ENCODE measurements at regions not wholly inside any gene's neighbourhood (a gene's known extent, or its start where the extent isn't known, plus 50 kb on each side); places are given as distances from the start of the nearest gene placed in this dataset.
"Not testable (repeated sequence)": the region's sequence is repeated elsewhere in the genome, so short reads cannot be mapped to it uniquely, and the experiment has no call there.

- H3K9me3 Mint-ChIP-seq, result peaks cover 0 to 1% of the 10 kb centered on the region in 2 donors
- ATAC-seq (replicated peaks in 1 of 2) (no peak), DNase-seq (no peak)
- H3K4me3 Mint-ChIP-seq, result no peak overlapping the region
- H3K27me3 Mint-ChIP-seq (ENCODE audit: low read depth), result no peaks in the 10 kb centered on the region
- no peak overlapping the region for H3K27ac Mint-ChIP-seq
- H3K36me3 Mint-ChIP-seq (ENCODE audit: insufficient read depth in 2 of 2), result peaks cover 0 to 1% of the 10 kb centered on the region in 2 donors
- H3K4me1 Mint-ChIP-seq (ENCODE audit: low read depth), result no peaks in the 10 kb centered on the region
Observed at GRCh38 chr13:55606045-55606665, 1534.6 kb upstream of the PRR20A start.

DNA sequence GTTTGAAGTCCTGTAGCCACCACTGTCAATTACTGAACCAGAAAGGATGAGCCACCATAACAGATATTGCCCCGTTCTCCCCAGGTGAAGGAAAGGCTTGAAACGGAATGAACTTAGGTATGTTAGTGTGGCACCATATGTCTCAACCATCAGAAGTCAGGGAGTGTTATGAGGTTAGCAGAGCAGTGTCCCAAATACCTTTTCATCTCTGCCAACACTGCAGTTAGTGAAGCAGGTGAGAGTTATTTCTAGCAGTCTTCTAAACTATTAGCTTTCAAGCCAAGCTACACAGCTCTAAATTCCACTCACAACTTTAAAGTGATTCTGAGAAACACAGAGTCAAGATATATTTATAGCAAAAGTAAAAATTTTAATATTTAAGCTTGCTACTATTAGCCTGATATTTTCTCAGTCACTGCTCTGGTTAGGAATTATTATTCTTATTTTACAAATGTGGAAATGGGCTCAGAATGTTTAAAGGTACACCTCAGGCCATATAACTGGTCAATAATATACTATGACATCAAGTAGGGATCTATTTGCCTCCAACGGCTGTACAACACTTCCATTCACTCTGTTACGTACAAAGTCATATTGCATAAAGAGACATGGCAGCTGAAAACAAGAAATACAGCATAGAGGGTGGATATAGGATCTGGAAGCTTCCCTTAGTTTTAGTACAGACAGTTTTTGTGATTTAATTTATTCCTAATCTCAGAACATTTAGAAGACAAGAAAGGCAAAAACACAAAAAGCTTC is 1527.1 kb upstream of the PRR20A start:
- ATAC-seq (replicated peaks in 1 of 2), result no peak
- H3K4me3 Mint-ChIP-seq, result no peak overlapping the region
- H3K36me3 Mint-ChIP-seq (ENCODE audit: insufficient read depth in 2 of 2), result no peaks in the 10 kb centered on the region
- DNase-seq, result no peak
- H3K27ac Mint-ChIP-seq, result no peak overlapping the region
- H3K9me3 Mint-ChIP-seq, result peaks cover 2 to 3% of the 10 kb centered on the region in 2 donors
- no peaks in the 10 kb centered on the region for H3K4me1 Mint-ChIP-seq (ENCODE audit: low read depth)
- no peaks in the 10 kb centered on the region for H3K27me3 Mint-ChIP-seq (ENCODE audit: low read depth)

GRCh38 chr13:55615081-55615480 is 1525.6 kb upstream of the PRR20A start:
- no peaks in the 10 kb centered on the region for H3K36me3 Mint-ChIP-seq (ENCODE audit: insufficient read depth in 2 of 2)
- no peak overlapping the region for H3K27ac Mint-ChIP-seq

DNA sequence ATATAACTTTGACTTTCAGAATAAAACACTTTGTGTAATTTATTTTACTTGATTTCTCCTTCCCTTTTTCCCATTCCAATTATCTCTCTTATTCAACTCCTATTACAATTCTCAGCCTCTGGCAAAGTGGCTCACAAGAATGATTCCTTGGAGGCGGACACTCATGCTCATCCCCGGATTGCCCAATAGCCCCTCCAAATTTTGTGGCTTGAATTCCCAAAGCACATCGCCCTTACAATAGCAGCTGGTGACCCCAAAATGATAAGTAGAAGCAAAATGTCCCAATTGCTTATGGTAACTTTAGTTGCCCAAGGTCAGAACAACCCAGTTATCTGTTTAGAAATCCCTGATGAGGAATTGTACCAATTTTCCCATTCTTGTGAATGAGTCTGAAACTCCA is 1523.5 kb upstream of the PRR20A start:
- Mint-ChIP-seq H3K9me3 (peaks cover 3% of the 10 kb centered on the region in 2 donors), H3K27ac (no peak overlapping the region), H3K4me3 (no peak overlapping the region), H3K36me3 (ENCODE audit: insufficient read depth in 2 of 2) (no peaks in the 10 kb centered on the region), H3K4me1 (ENCODE audit: low read depth) (no peaks in the 10 kb centered on the region), H3K27me3 (ENCODE audit: low read depth) (no peaks in the 10 kb centered on the region)
- ATAC-seq (replicated peaks in 1 of 2) (no peak), DNase-seq (no peak)

More at GRCh38 chr13:55615081-55615480, 1525.6 kb upstream of the PRR20A start:
- H3K4me3 Mint-ChIP-seq, result no peak overlapping the region
- no peak for DNase-seq
- H3K27me3 Mint-ChIP-seq (ENCODE audit: low read depth), result no peaks in the 10 kb centered on the region
- peaks cover 3% of the 10 kb centered on the region in 2 donors for H3K9me3 Mint-ChIP-seq
- H3K4me1 Mint-ChIP-seq (ENCODE audit: low read depth), result no peaks in the 10 kb centered on the region
- ATAC-seq (replicated peaks in 1 of 2), result no peak

GRCh38 chr13:55627221-55627620 is 1513.5 kb upstream of the PRR20A start:
- ATAC-seq (replicated peaks in 1 of 2) (no peak), DNase-seq (no peak)
- Mint-ChIP-seq H3K27me3 (ENCODE audit: low read depth) (no peaks in the 10 kb centered on the region), H3K9me3 (peaks cover 11 to 13% of the 10 kb centered on the region in 2 donors), H3K4me1 (ENCODE audit: low read depth) (no peaks in the 10 kb centered on the region), H3K27ac (no peak overlapping the region), H3K36me3 (ENCODE audit: insufficient read depth in 2 of 2) (peaks cover 2% of the 10 kb centered on the region in 2 donors), H3K4me3 (no peak overlapping the region)

DNA sequence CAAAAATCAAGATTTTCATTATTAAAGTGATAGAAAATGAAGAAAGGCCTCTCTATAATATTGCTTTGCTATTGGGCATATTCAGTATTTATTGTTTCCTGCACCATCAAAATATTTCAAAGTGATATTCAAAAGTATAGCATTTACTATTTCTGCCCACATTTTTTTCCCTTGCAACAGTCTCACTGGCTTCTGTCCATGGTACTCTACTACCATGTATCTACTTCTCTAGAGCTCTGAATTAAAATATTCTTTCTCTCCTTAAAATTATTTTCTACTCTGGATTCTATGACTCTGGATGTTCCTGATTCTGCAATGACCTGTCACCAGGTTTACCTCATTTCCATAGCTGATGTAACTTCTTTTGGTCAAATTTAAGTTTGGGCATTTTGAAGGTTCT is 1508.3 kb upstream of the PRR20A start:
- no peak overlapping the region for H3K4me3 Mint-ChIP-seq
- H3K4me1 Mint-ChIP-seq (ENCODE audit: low read depth), result no peaks in the 10 kb centered on the region

DNA sequence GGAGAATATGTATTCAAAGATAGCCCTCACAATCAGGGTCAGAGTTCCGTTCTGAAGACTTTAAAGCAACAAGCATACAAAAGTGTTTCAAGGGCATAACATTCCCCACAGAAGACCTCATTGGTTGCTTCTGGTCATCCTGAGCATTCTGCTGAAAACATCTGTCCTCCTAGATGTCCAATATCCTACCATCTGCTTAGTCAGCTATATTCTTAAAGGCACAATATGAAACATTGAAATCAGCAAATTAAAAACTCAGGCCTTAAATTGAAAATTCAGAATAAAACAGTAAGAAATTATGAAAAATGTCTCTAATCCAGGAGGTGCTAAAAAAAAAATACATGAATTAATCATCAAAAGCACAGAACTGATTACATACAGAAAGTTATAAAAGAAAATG is 1491.2 kb upstream of the PRR20A start:
- H3K4me3 Mint-ChIP-seq, result no peak overlapping the region
- H3K9me3 Mint-ChIP-seq, result peaks cover 4 to 8% of the 10 kb centered on the region in 2 donors
- H3K27me3 Mint-ChIP-seq (ENCODE audit: low read depth), result no peaks in the 10 kb centered on the region
- DNase-seq, result no peak
- peak overlapping the region; percentile 15 for H3K27ac Mint-ChIP-seq
- no peaks in the 10 kb centered on the region for H3K36me3 Mint-ChIP-seq (ENCODE audit: insufficient read depth in 2 of 2)
- ATAC-seq (replicated peaks in 1 of 2), result no peak
- no peaks in the 10 kb centered on the region for H3K4me1 Mint-ChIP-seq (ENCODE audit: low read depth)

More for the DNA sequence above, 1508.3 kb upstream of the PRR20A start:
- ATAC-seq (replicated peaks in 1 of 2) (no peak), DNase-seq (no peak)
- peaks cover 3 to 8% of the 10 kb centered on the region in 2 donors for H3K36me3 Mint-ChIP-seq (ENCODE audit: insufficient read depth in 2 of 2)
- H3K27ac Mint-ChIP-seq, result no peak overlapping the region
- no peaks in the 10 kb centered on the region for H3K27me3 Mint-ChIP-seq (ENCODE audit: low read depth)
- peaks cover 18 to 24% of the 10 kb centered on the region in 2 donors for H3K9me3 Mint-ChIP-seq

GRCh38 chr13:55652657-55653056 is 1488.1 kb upstream of the PRR20A start:
- Mint-ChIP-seq H3K36me3 (ENCODE audit: insufficient read depth in 2 of 2) (peaks cover 5 to 8% of the 10 kb centered on the region in 2 donors), H3K4me1 (ENCODE audit: low read depth) (no peaks in the 10 kb centered on the region), H3K27ac (no peak overlapping the region), H3K4me3 (no peak overlapping the region), H3K9me3 (peaks cover 22% of the 10 kb centered on the region in 2 donors), H3K27me3 (ENCODE audit: low read depth) (no peaks in the 10 kb centered on the region)
- ATAC-seq (replicated peaks in 1 of 2) (no peak), DNase-seq (no peak)

DNA sequence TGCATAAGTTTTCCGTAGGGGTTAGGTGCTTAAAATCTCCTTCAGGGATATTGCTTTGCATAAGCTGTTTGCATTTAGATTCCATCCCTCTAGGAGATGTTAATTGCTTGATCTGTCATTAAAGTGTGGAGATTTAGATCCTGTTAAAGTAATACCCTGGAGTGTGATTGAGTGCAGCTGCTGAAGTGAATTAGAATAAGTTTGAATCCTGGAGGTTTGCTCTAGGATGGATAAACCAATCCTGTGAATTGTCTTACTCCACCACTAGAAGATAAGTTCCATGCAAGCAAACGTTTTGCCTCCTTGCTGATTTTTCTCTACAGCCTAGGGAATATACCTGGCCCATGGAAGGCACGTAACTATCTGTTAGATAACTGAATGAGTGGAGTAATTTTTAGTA is 1487.2 kb upstream of the PRR20A start:
- no peaks in the 10 kb centered on the region for H3K4me1 Mint-ChIP-seq (ENCODE audit: low read depth)
- H3K9me3 Mint-ChIP-seq, result peaks cover 20 to 22% of the 10 kb centered on the region in 2 donors
- no peak overlapping the region for H3K4me3 Mint-ChIP-seq
- H3K27me3 Mint-ChIP-seq (ENCODE audit: low read depth), result no peaks in the 10 kb centered on the region
- no peak for ATAC-seq (replicated peaks in 1 of 2)
- no peak overlapping the region for H3K27ac Mint-ChIP-seq
- H3K36me3 Mint-ChIP-seq (ENCODE audit: insufficient read depth in 2 of 2), result peaks cover 5 to 8% of the 10 kb centered on the region in 2 donors
- DNase-seq, result no peak

- Mint-ChIP-seq H3K4me1 (ENCODE audit: low read depth) (no peaks in the 10 kb centered on the region), H3K27me3 (ENCODE audit: low read depth) (no peaks in the 10 kb centered on the region), H3K9me3 (peaks cover 20 to 22% of the 10 kb centered on the region in 2 donors), H3K4me3 (no peak overlapping the region), H3K27ac (no peak overlapping the region), H3K36me3 (ENCODE audit: insufficient read depth in 2 of 2) (peaks cover 5 to 8% of the 10 kb centered on the region in 2 donors)
- no peak for DNase-seq
- no peak for ATAC-seq (replicated peaks in 1 of 2)
Observed at GRCh38 chr13:55654243-55654642, 1486.5 kb upstream of the PRR20A start.

- not testable (repeated sequence) for H3K4me1 Mint-ChIP-seq (ENCODE audit: low read depth); H3K4me3 Mint-ChIP-seq; H3K36me3 Mint-ChIP-seq (ENCODE audit: insufficient read depth in 2 of 2); DNase-seq; H3K27ac Mint-ChIP-seq; ATAC-seq (replicated peaks in 1 of 2); H3K27me3 Mint-ChIP-seq (ENCODE audit: low read depth)
- H3K9me3 Mint-ChIP-seq, result peaks cover 26 to 30% of the 10 kb centered on the region in 2 donors
Observed at GRCh38 chr13:55660264-55660663, 1480.5 kb upstream of the PRR20A start.

DNA sequence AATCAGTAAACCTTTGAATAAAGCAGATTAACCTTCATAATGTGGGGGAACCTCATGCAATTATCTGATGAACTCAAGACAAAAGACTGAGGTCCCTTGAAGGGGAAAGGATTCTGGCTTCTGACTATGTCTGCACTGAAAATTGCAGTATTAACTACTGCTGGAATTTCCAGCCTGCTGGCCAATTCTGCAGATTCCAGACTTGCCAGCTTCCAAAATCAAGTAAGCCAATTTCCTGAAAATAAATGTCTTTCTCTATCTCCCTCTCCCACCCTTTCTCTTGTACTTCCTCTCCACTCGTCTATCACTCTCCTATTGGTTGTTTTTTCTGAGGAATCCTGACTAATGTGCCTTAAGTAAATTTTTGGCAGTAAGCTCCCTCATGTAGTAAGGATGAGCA is 1479.9 kb upstream of the PRR20A start:
- H3K27ac Mint-ChIP-seq, result no peak overlapping the region
- DNase-seq (no peak), ATAC-seq (replicated peaks in 1 of 2) (no peak)
- no peaks in the 10 kb centered on the region for H3K4me1 Mint-ChIP-seq (ENCODE audit: low read depth)
- no peak overlapping the region for H3K4me3 Mint-ChIP-seq
- H3K9me3 Mint-ChIP-seq, result peaks cover 21 to 28% of the 10 kb centered on the region in 2 donors
- peaks cover 7 to 8% of the 10 kb centered on the region in 2 donors for H3K36me3 Mint-ChIP-seq (ENCODE audit: insufficient read depth in 2 of 2)
- H3K27me3 Mint-ChIP-seq (ENCODE audit: low read depth), result no peaks in the 10 kb centered on the region

- Mint-ChIP-seq H3K36me3 (ENCODE audit: insufficient read depth in 2 of 2) (peaks cover 6 to 8% of the 10 kb centered on the region in 2 donors), H3K27ac (no peak overlapping the region), H3K9me3 (peaks cover 16 to 25% of the 10 kb centered on the region in 2 donors), H3K4me1 (ENCODE audit: low read depth) (no peaks in the 10 kb centered on the region), H3K4me3 (no peak overlapping the region), H3K27me3 (ENCODE audit: low read depth) (no peaks in the 10 kb centered on the region)
- ATAC-seq (replicated peaks in 1 of 2), result no peak
- DNase-seq, result no peak
Observed at GRCh38 chr13:55661505-55661904, 1479.2 kb upstream of the PRR20A start.
